ENCODE measurements at regions not wholly inside any gene's neighbourhood (a gene's known extent, or its start where the extent isn't known, plus 50 kb on each side); places are given as distances from the start of the nearest gene placed in this dataset.
"Not testable (repeated sequence)": the region's sequence is repeated elsewhere in the genome, so short reads cannot be mapped to it uniquely, and the experiment has no call there.

- Histone ChIP-seq H3K9me3 (ENCODE audit: control insufficient read depth, insufficient read depth, low read length) (peaks cover 11% of the 10 kb centered on the region), H3K27me3 (ENCODE audit: control insufficient read depth, insufficient read depth, low read length) (no peaks in the 10 kb centered on the region), H3K4me3 (ENCODE audit: low read length) (no peak overlapping the region), H3K4me1 (ENCODE audit: control insufficient read depth, insufficient read depth, low read length) (no peaks in the 10 kb centered on the region), H3K27ac (ENCODE audit: low read length) (no peak overlapping the region), H3K36me3 (ENCODE audit: control insufficient read depth, insufficient read depth, low read length) (no peaks in the 10 kb centered on the region)
- Mint-ChIP-seq H3K4me1 (no peaks in the 10 kb centered on the region), H3K27me3 (ENCODE audit: low read depth in 2 of 2) (no peaks in the 10 kb centered on the region), H3K9me3 (peaks cover 7 to 17% of the 10 kb centered on the region in 2 donors), H3K36me3 (peaks cover 7% of the 10 kb centered on the region), H3K27ac (no peak overlapping the region), H3K4me3 (no peak overlapping the region)
- intact Hi-C loops (cut with micrococcal nuclease), result no loop called here
- DNase-seq (no peak), ATAC-seq (no peak)
- TF ChIP-seq CTCF (IDR thresholded peaks at IDR 0.05), result no peak
- 95% methylated on average over 3 of the region's 4 CpGs for WGBS (ENCODE audit: insufficient coverage)
Measured at GRCh38 chr9:12318732-12319685, 374.2 kb upstream of the TYRP1 start.

- Histone ChIP-seq H3K27ac (ENCODE audit: low read length) (no peak overlapping the region), H3K27me3 (ENCODE audit: control insufficient read depth, insufficient read depth, low read length) (no peaks in the 10 kb centered on the region), H3K36me3 (ENCODE audit: control insufficient read depth, insufficient read depth, low read length) (no peaks in the 10 kb centered on the region), H3K4me1 (ENCODE audit: control insufficient read depth, insufficient read depth, low read length) (no peaks in the 10 kb centered on the region), H3K9me3 (ENCODE audit: control insufficient read depth, insufficient read depth, low read length) (peaks cover 3% of the 10 kb centered on the region), H3K4me3 (ENCODE audit: low read length) (no peak overlapping the region)
- Mint-ChIP-seq H3K9me3 (peaks cover 7% of the 10 kb centered on the region in 2 donors), H3K4me3 (no peak overlapping the region), H3K27me3 (ENCODE audit: low read depth in 2 of 2) (no peaks in the 10 kb centered on the region), H3K36me3 (no peaks in the 10 kb centered on the region), H3K27ac (no peak overlapping the region), H3K4me1 (no peaks in the 10 kb centered on the region)
- intact Hi-C loops (cut with micrococcal nuclease), result no loop called here
- DNase-seq (no peak), ATAC-seq (no peak)
- no peak for TF ChIP-seq CTCF (IDR thresholded peaks at IDR 0.05)
- WGBS (ENCODE audit: insufficient coverage), result 65% methylated on average over 5 of the region's 5 CpGs
Measured at GRCh38 chr9:12329623-12329985, 363.6 kb upstream of the TYRP1 start.

DNA sequence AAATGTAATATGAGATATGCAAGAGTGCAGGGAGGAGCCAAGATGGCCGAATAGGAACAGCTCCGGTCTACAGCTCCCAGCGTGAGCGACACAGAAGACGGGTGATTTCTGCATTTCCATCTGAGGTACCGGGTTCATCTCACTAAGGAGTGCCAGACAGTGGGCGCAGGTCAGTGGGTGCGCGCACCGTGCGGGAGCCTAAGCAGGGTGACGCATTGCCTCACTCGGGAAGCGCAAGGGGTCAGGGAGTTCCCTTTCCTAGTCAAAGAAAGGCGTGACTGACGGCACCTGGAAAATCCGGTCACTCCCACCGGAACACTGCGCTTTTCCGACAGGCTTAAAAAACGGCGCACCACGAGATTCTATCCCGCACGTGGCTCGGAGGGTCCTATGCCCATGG lies 359.2 kb upstream of the TYRP1 start:
- H3K4me1 Mint-ChIP-seq; H3K27ac ChIP-seq (ENCODE audit: low read length); ATAC-seq; H3K4me3 ChIP-seq (ENCODE audit: low read length); H3K27me3 ChIP-seq (ENCODE audit: control insufficient read depth, insufficient read depth, low read length); H3K36me3 ChIP-seq (ENCODE audit: control insufficient read depth, insufficient read depth, low read length); H3K4me3 Mint-ChIP-seq; H3K27me3 Mint-ChIP-seq (ENCODE audit: low read depth in 2 of 2); H3K9me3 Mint-ChIP-seq; intact Hi-C loops (cut with micrococcal nuclease); H3K4me1 ChIP-seq (ENCODE audit: control insufficient read depth, insufficient read depth, low read length); H3K9me3 ChIP-seq (ENCODE audit: control insufficient read depth, insufficient read depth, low read length); DNase-seq; H3K27ac Mint-ChIP-seq; H3K36me3 Mint-ChIP-seq: not testable (repeated sequence)
- WGBS (ENCODE audit: insufficient coverage), result 84% methylated on average over 26 of the region's 26 CpGs

GRCh38 chr9:12350775-12351174 lies 342.4 kb upstream of the TYRP1 start:
- H3K4me1 ChIP-seq (ENCODE audit: control insufficient read depth, insufficient read depth, low read length), result no peaks in the 10 kb centered on the region
- H3K36me3 ChIP-seq (ENCODE audit: control insufficient read depth, insufficient read depth, low read length), result no peaks in the 10 kb centered on the region
- intact Hi-C loops (cut with micrococcal nuclease), result no loop called here
- no peaks in the 10 kb centered on the region for H3K36me3 Mint-ChIP-seq
- no peak overlapping the region for H3K4me3 Mint-ChIP-seq
- no peaks in the 10 kb centered on the region for H3K4me1 Mint-ChIP-seq
- no peak overlapping the region for H3K27ac Mint-ChIP-seq
- no peaks in the 10 kb centered on the region for H3K27me3 Mint-ChIP-seq (ENCODE audit: low read depth in 2 of 2)
- no peak overlapping the region for H3K4me3 ChIP-seq (ENCODE audit: low read length)
- peaks cover 21 to 23% of the 10 kb centered on the region in 2 donors for H3K9me3 Mint-ChIP-seq
- no peak for DNase-seq
- H3K9me3 ChIP-seq (ENCODE audit: control insufficient read depth, insufficient read depth, low read length), result no peaks in the 10 kb centered on the region
- no peak overlapping the region for H3K27ac ChIP-seq (ENCODE audit: low read length)
- no peak for ATAC-seq
- no peaks in the 10 kb centered on the region for H3K27me3 ChIP-seq (ENCODE audit: control insufficient read depth, insufficient read depth, low read length)
- no peak for TF ChIP-seq CTCF (IDR thresholded peaks at IDR 0.05)
- no CpG with 5 or more reads among the region's 1 CpG for WGBS (ENCODE audit: insufficient coverage)
